HG03025 (cell line): ENCODE measurements at regions not wholly inside any gene's neighbourhood (a gene's known extent, or its start where the extent isn't known, plus 50 kb on each side); places are given as distances from the start of the nearest gene placed in this dataset.

Experiments used
- ATAC-seq: cut with Tn5 transposase; IDR thresholded peaks from one replicate; pipeline ENCODE4 v1.9.1; 2021; ENCODE audit warnings: mild to moderate bottlenecking, moderate library complexity; ENCODE audit not compliant: unreplicated experiment, low FRiP score

DNA sequence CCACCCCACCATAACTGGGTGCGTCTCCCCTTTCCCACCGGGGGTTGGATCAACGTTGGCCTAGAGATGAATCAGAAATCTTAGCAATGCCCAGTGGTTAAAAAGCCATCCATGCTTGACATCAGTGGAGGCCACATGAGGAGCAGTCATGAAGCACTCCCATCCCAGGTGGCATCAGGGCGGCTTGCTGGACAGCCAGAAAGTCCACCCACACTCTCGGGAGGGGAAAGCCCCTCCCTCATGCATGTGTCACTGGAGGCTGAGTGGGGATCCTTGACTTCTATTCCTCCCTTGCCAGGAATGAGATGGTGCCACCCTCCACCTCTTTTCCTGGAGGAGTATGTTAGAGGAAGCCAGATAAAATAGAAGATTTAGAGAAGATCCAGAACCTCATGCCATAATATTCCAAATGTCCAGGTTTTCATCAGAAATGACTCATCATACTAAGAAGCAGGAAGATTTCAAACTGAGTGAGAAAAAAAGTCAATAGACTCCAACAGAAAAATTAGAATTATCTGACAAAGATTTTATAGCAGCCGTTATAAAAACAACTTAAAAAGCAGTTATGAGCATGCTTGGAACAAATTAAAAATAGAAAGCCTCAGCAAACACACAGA lies 507.1 kb upstream of the ID2 start:
- no peak for ATAC-seq

DNA sequence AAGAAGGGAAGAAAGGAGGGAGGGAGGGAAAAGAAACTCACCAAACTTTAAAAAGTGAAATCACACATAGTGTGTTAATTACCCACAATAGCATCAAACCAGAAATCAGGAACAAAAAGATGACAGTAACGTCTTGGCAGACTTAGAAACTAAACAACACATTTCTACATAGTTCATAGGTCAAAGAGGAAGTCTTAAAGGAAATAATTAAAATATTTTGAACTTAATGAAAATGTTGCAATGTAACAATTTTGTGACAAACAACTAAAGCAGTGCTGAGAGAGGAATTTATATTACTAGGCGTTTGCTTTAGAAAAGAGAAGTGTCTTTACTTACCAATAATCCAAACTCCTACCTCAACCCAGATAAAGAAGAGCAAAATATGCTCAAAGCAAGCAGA lies 505.0 kb upstream of the ID2 start:
- ATAC-seq, result no peak

DNA sequence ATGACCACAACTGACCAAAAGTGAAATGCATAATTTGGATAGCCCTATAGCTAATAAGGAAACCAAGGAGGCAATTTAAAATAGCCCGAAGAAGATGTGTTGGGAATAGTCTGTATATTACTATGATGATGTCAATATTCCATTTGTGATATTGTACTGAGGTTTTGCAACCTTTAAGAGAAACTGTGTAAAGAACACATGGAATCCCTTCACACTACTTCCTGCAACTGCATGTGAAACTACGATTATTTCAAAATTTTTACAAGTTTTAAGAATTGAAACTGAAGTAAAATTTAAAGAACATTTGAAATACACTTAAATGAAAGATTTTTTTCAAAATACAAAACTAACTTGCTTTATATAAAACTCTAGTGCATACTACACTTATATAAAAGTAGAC lies 504.3 kb upstream of the ID2 start:
- ATAC-seq, result no peak

DNA sequence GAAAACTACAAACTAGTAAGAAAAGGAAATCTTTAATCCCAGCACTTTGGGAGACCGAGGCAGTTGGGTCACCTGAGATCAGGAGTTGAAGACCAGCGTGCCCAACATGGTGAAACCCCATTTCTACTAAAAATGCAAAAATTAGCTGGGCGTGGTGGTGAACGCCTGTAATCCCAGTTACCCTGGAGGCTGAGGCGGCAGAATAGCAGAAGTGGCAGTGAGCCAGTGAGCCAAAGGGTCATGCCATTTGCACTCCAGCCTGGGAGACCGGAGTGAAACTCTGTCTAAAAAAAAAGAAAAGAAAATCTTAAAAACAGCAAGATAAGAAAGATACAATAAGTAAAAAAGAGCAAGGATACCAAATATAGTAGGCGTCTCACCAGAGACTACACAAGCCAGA lies 502.9 kb upstream of the ID2 start:
- ATAC-seq, result no peak

DNA sequence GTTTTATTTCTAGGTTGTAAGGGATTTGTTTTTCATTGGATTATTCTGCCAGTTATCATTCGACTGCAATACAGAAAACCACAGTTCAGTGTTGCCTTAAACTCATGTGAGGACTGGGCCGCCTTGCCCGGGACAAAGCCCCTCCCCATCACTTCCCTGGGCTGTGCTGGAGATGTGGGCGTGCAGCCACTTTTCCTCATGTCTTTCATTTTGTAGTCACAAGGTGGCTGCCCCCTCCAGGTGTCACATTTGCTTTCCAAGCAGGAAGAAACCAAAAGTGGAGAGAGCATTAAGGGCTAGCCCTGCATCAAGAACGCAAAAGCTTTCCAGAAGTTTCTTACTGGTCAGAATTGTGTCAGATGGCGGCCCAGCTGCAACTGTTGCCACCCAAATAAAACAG lies 492.5 kb upstream of the ID2 start:
- no peak for ATAC-seq

DNA sequence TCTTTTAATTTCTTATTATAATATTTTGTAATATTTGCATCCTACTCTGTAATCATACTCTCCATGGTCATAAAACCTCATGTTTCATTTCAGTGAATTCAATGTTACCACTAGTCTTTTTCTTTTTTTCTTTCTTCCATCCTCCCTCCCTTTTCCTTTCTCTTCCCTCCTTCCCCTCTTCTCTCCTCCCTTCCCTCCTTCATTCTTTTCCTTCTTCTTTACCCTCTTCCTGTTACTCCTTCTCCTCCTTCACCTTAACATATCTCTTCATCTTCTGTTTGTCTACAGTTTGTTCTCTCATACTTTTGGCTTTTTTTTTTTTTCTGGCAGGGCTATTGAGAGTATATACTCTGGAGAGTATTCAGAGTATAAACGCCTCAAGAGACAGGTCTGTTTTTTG lies 491.6 kb upstream of the ID2 start:
- no peak for ATAC-seq

DNA sequence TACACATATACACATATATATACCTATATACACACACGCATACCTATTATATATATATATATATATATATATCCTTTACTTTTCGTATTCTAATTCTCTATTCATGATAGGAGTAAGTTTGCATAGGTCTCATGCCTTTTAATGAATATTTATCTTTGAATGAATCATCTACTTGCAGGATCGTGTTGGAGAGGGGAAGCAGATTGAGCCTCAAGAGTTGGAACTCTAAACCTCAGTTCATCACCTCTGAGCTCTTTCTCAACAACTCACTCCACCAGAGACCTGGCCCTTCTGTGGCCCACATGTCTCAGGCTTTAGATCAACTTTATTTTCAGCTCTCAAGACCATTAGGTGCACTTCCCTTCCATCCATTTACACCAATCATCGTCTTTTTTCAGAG lies 490.4 kb upstream of the ID2 start:
- ATAC-seq, result no peak

DNA sequence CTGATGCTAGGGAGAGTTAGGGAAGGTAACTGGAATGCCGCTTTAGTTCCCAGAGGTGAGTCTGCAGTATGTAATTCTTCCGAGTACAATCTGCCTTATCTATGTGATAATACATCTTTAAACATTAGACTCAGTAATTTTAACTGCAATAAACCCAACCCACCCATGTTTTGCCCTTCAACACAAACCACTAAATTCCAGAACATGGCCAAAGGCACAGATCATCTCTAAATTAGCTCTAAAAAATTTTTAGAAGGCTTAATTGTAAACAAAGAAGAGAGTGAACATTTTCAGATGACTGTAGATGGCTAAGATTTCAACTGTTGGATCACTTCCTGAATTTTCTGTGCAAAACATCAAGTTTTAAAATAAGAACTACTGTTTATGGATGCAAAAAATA lies 488.7 kb upstream of the ID2 start:
- ATAC-seq, result no peak

DNA sequence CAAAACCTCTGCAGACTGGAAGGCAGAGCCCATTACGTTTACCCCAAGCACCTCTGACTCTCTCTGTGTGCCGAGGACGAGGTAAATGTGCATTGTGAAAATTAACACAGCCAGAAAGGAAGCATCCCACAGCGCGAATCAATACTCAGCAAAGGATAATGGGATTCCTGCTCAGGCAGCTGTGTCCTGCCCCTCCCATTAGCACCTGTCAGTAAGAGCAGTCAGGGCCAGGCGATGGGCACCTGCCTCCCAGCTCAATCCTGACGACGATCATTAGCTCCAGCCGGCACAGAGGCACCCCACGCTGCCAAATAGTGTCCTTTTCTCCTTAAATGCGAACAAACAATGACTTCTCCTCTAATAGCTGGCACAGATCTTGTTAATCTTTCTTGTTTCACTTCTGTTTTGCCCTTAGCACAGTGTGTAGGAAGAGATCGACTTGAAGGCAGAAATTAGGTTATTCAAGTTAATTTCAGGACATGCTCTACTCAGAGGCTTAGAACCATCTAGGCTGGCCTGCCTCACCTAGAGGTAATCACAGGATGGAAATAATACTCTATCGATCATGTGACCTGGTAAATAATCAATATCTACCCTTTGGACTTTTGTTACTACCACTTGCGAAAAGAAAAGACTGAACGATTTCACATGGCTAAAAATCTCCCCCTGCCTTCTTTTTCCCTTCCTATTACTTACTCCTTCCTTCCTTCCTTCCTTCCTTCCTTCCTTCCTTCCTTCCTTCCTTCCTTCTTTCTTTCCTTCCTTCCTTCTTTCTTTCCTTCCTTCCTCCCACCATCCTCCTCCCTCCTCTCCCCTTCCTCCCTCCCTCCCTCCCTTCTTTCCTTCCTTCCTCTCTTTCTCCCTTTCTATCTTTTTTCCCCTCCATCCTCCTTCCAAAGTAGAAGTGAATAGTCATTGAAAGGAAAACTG lies 487.9 kb upstream of the ID2 start:
- ATAC-seq, result no peak

DNA sequence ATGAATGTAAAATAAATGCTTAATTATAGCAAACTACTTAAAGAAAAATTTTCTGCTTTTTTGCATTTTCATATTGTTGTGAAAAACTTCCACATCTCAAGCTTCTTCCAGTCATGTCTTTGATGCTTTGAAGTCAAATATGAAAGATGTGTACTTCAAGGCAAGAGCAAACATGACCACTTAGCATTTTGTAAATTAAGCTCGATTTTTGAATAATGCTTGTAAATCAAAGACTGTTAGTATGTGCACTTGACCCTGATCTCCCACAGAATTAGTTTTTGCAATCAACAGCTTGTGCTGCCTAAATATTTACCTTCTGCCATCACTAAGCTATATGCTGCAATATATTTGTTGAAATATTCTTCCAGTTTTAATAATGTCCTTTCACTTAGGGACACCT lies 486.1 kb upstream of the ID2 start:
- ATAC-seq, result no peak

DNA sequence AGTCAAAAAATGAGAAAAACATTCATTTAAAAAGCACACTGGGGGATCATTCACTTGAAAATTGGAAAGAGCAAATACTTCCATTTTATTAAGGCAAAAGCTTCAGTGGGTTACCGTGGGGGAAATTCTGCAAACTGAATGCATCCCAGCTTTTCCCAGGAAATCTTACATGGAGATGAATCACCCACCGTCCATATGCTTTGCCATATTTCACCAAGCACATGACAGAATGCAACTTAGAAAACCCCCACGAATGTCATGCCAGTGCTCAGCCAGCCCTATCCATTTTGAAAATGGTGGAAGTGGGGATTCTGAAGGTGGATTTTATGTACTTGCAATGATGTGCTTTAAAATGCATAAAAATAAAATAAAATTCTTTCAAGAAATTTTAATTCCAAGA lies 485.5 kb upstream of the ID2 start:
- no peak for ATAC-seq

DNA sequence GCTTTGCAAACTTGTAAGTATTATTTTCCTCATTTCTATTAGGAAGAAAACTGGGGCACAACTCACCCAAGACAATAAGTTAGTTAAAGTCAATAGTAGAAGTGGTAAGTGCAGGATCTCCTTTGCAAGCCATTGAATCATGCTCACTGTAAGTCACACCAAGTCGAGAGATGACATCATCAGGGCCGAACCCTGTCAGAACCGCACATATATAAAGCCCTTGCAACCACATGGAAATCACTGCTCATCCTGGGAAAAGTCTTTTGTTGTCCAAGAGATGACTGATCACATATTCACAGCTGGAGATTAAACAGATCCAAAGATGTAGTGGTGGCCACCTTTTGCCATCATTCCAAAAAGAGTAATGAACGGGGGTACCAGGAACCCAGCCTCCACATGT lies 484.8 kb upstream of the ID2 start:
- no peak for ATAC-seq

DNA sequence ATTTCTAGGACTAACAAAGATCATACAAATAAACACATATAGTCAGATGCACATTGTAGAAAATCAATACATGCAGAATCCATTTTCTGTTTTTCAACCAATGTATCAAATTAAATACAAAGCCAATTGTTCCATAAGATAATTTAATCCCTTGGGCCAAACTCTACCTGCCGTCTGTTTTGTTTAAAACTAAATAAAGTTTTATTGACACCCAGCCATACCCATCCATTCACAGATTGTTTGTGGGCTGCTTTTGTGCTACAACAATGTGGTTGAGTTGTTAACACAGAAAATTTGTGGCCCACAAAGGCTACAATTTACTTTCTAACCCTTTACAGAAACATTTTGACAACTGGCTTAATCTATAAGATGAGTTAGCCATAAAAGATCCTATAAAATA lies 484.0 kb upstream of the ID2 start:
- ATAC-seq, result no peak

DNA sequence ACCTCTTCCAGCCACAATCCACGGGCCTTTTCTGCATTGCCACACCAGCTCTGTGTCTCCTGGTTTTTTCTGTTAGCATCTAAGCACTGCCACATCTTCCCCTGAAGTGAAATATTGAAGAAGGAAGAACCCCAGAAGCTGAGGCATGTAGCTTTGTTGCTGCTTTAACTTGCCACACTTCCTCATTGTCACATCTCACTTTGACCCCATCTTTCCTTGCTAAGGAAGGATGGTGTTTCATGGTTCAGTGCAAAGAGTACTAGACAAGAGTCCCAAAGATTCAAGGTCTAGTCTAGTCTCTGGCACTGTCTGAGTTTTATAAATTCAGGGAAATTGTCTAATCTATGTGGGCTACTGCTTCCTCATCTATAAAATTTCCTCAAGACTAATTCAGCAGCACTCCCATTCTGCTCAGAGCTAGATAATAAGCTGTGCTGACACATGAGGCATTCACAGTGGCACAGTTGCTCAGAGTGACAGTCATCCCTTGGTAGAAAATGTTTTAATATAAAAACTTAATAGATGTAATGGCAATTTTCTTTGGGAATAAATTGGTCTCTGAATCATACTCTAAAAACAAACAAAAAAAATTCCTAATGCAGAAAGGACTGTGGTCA lies 483.0 kb upstream of the ID2 start:
- ATAC-seq, result no peak

DNA sequence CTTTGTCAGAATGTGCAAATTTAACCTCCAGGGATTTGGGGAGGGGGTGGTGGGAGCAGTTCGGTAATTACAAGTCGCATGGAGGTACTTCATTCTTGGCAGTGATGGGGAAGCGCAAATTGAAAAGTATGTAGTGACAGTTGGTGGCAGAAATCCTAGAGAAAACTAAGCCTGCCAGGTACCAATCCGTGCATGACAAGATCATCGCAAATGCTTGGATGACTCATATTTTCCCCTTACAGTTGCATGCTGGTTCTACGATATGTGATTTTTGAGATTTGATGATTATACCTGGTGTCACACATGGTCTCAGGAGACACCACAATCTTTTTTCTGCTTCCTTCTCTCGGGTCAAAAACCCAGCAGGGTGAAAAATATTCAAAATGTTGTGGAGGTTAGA lies 479.7 kb upstream of the ID2 start:
- no peak for ATAC-seq

DNA sequence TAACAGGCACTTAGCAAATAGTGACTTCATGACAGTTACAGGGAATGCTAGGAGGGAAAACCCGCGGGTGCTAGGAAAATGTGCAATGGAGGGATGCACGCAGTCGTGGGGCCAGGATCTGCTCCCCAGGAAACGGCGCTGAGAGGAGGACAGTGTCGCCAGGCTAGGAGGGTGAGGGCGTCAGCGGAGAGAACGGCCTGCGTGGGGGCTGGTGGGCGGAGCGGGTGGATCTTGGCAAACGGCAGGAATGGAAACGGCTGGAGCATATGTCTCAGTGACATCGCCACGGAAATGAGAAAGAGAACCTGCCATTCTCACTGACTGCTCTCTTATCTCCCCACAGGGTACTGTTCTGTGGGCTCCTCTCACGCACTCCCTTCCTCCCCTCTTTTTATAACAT lies 478.5 kb upstream of the ID2 start:
- no peak for ATAC-seq

DNA sequence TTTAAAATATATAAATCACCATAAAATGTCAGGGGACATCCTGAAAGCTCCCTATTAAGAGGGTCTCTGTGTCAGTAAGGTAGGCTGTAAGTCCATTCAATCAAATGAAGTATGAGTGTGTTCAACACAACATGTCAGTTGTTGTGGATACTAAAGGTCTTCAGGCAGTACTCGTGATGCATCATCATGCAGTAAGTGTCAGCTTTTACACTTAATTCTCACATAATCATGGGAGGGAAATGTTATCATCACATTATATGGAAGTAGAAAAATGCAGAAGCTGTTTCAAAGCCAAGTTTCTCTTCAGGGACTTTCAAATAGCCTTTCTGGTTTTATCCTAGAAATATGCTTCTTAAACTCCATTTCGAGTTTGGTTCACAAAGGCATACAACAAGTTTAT lies 477.1 kb upstream of the ID2 start:
- ATAC-seq, result no peak

DNA sequence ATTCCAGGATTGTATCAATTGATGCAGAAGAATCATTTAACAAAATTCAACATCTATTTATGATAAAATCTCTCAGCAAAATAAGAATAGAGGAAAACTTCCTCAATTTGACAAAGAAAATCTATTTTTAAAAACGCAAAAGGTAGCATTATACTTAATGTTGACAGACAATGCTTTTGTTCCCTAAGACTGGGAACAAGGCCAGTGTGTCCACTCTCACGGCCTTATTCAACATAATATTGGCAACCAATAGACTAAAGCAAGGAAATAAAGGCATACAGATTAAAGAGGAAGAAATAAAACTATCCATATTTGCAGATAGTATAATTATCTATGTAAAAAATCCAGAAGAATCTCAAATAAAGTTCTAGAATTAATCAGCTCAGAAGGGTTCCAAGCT lies 472.4 kb upstream of the ID2 start:
- ATAC-seq, result no peak

DNA sequence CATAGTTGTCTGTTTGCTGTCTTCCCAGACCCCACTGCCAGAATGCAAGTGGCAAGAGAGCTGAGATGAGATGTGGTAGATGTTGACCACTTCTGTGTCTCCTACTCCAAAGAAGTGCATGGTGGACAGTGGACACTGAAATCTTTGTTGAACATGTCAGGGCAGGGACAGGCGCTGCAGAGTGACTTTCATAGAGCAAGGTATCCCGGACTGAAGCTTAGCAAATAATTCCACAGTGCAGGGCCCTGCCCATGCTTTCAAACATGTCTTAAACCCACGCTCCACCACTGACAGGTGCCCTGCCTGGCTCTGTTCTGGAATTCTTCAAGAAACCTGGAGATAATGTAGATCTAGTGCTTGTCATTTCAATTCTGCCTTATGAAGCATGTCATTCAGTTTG lies 470.5 kb upstream of the ID2 start:
- no peak for ATAC-seq

DNA sequence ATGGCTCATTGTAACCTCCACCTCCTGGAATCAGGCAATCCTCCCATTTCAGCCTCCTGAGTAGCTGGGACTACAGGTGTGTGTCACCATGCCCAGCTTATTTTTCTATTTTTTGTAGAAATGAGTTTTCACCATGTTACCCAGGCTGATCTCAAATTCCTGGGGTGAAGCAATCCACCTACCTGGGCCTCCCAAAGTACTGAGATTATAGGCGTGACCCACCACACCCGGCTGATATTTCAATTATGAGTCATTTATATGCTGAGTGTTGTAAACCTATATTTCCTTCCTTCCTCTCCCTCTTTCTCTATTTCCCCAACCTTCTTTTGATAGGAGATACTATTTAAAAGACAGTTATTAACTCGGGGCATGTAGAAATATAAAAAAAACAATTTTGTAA lies 469.6 kb upstream of the ID2 start:
- ATAC-seq, result no peak

DNA sequence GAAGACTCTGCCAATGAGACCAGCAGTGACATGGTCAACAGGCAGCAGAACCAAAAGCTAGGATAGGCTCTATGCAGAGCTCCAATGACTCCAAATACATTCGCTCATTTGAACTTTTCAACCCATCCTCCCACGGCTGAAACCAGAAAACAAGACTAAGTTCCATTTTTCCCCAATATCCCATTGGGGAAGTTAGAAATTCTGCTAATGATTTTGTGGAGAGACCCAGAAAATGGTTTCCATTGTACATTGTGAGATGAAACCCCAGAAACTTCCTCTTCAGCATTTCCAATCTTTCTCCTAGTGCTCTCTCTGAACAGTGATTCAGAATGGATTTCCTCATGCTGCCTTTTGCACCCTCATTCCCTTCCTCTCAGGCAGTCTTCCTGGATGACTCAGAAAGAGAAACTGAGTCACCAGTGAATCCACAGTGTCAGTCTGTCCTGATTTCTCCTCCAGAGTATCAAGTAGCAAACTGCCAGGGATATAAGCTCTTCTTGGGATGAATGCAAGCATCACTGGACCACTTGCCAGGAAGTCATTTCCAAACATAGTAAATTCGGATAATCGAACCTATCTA lies 467.7 kb upstream of the ID2 start:
- no peak for ATAC-seq
